Esophagus squamous epithelium (tissue), 5 donors: ENCODE measurements at regions not wholly inside any gene's neighbourhood (a gene's known extent, or its start where the extent isn't known, plus 50 kb on each side); places are given as distances from the start of the nearest gene placed in this dataset.
"Not testable (repeated sequence)": the region's sequence is repeated elsewhere in the genome, so short reads cannot be mapped to it uniquely, and the experiment has no call there.

Experiments
- DNase-seq: peaks from one replicate; lab custom pipeline; 2025; lab: John Stamatoyannopoulos, UW
- H3K27ac ChIP-seq, 4 donors: fragments of 200-600 bp; sonication (generic); one replicate each; pipeline ENCODE4 v1.5.1; 2016 to 2019; ENCODE audit warnings: mild to moderate bottlenecking in 1 of 4
- H3K27me3 ChIP-seq, 4 donors: fragments of 200-600 bp; sonication (generic); 1 replicate in 3 of 4; 2 replicates in 1 of 4; pipeline versions ENCODE4 v1.5.1 to v1.6.0; 2017 to 2021; ENCODE audit warnings: antibody characterized with exemption in 1 of 4
- H3K36me3 ChIP-seq, 3 donors: fragments of 200-600 bp; sonication (generic); one replicate each; pipeline ENCODE4 v1.5.1; 2016 to 2019
- H3K4me1 ChIP-seq, 3 donors: fragments of 200-600 bp; sonication (generic); one replicate each; pipeline ENCODE4 v1.5.1; 2017 to 2019
- H3K4me3 ChIP-seq, 4 donors: fragments of 200-600 bp; sonication (generic); 1 replicate in 3 of 4; 2 replicates in 1 of 4; pipeline ENCODE4 v1.5.1; 2016 to 2019; ENCODE audit warnings: mild to moderate bottlenecking in 2 of 4, moderate library complexity in 1 of 4
- H3K9me3 ChIP-seq, 3 donors: fragments of 200-600 bp; sonication (generic); one replicate each; pipeline ENCODE4 v1.5.1; 2016 to 2019
- POLR2A ChIP-seq, 4 donors: fragments of 450-650 bp; IDR thresholded peaks; one replicate each; pipeline ENCODE4 v1.6.1; 2017; ENCODE audit warnings: antibody characterized with exemption in 4 of 4, mild to moderate bottlenecking in 4 of 4, moderate library complexity in 3 of 4
- WGBS, 2 donors: methylation state at CpG; one replicate each; pipeline ENCODE4 v1.1.5; 2018; 5-methylcytosine and 5-hydroxymethylcytosine counted together
- intact Hi-C: fragments of 100-400 bp; cut with DNase I; formaldehyde crosslinking; loops from one replicate; pipeline ENCODE4 v1.15.0; 2022
- TF ChIP-seq, protein P1 (sequence below), 6 experiments: fragments of 450-650 bp in 4 of 6; fragments of 200-600 bp in 2 of 6; sonication (generic) in 2 of 6; IDR thresholded peaks; one replicate each; pipeline ENCODE4 v1.5.1; 2016 to 2019; ENCODE audit warnings: antibody characterized with exemption in 6 of 6, mild to moderate bottlenecking in 4 of 6, moderate library complexity in 4 of 6
- donor health status: DM: yes; HTN: yes; CAD: no.

DNA sequence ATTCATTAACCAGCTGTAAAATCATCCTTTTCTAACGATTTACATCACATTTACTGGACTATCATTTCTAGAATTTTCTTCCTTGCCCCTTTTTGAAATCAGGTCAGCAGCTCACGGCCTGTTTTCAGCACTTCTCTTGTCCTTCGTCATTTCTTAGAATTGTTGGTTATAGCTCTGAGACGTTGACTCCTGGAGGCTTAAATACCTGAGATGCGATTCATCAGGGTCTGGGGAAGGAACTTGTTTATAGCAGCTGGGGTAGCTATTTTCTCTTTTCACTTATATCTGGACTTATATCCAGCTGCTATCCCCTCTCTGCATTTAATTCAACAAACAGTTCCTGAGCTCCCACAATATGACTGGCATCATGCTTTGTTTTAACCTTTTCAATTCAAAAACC is 338.7 kb upstream of the TNRC6C start:
- H3K4me3 ChIP-seq = no peak overlapping the region
- no peaks in the 10 kb centered on the region for H3K9me3 ChIP-seq
- WGBS, 2 donors = 73% methylated on average over 5 of the region's 5 CpGs
- no peak for DNase-seq
- H3K4me1 ChIP-seq = peaks cover 0 to 23% (median 0%) of the 10 kb centered on the region in 3 donors
- H3K36me3 ChIP-seq = no peaks in the 10 kb centered on the region
- TF ChIP-seq, protein P1, sequence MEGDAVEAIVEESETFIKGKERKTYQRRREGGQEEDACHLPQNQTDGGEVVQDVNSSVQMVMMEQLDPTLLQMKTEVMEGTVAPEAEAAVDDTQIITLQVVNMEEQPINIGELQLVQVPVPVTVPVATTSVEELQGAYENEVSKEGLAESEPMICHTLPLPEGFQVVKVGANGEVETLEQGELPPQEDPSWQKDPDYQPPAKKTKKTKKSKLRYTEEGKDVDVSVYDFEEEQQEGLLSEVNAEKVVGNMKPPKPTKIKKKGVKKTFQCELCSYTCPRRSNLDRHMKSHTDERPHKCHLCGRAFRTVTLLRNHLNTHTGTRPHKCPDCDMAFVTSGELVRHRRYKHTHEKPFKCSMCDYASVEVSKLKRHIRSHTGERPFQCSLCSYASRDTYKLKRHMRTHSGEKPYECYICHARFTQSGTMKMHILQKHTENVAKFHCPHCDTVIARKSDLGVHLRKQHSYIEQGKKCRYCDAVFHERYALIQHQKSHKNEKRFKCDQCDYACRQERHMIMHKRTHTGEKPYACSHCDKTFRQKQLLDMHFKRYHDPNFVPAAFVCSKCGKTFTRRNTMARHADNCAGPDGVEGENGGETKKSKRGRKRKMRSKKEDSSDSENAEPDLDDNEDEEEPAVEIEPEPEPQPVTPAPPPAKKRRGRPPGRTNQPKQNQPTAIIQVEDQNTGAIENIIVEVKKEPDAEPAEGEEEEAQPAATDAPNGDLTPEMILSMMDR (IDR thresholded peaks at IDR 0.05) = no peak
- no peak for TF ChIP-seq POLR2A (IDR thresholded peaks at IDR 0.05)
- peaks cover 0 to 39% (median 0%) of the 10 kb centered on the region in 4 donors for H3K27me3 ChIP-seq
- intact Hi-C loops = no loop called here
- no peak overlapping the region for H3K27ac ChIP-seq

DNA sequence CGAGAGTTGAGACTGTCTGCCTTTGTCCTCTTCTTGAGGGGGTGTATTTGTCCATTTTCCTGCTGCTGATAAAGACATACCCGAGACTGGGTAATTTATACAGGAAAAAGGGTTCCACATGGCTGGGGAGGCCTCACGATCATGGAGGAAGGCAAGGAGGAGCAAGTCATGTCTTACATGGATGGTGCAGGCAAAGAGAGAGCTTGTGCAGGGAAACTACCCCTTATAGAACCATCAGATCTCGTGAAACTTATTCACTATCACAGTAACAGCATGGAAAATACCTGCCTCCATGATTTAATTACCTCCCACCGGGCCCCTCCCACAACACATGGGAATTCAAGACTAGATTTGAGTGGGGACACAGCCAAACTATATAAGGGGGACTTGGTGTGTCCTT is 338.2 kb upstream of the TNRC6C start:
- intact Hi-C loops = no loop called here
- Histone ChIP-seq H3K27ac (no peak overlapping the region), H3K36me3 (no peaks in the 10 kb centered on the region), H3K9me3 (no peaks in the 10 kb centered on the region), H3K4me3 (no peak overlapping the region), H3K4me1 (peaks cover 0 to 20% (median 0%) of the 10 kb centered on the region in 3 donors), H3K27me3 (peaks cover 0 to 37% (median 0%) of the 10 kb centered on the region in 4 donors)
- no peak for TF ChIP-seq POLR2A (IDR thresholded peaks at IDR 0.05)
- TF ChIP-seq, protein P1 (IDR thresholded peaks at IDR 0.05) = no peak
- 62 to 70% methylated on average over 5 of the region's 5 CpGs for WGBS, 2 donors
- DNase-seq = no peak

DNA sequence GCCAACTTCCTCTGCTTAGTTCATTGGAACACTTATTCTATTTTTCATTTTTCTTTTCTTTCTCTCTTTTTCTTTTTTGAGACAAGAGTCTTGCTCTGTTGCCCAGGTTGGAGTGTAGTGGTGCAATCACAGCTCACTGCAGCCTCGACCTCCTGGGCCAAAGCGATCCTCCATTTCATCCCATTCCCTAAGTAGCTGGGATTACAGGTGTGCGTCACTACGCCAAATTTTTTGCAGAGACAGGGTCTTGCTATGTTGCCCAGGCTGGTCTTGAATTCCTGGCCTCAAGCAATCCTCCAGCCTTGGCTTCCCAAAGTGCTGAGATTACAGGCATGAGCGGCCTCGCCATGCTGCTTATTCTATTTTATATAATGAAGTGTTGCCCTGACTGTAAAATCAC is 336.4 kb upstream of the TNRC6C start:
- H3K4me3 ChIP-seq, H3K9me3 ChIP-seq, intact Hi-C loops, H3K27ac ChIP-seq, DNase-seq, H3K36me3 ChIP-seq, H3K4me1 ChIP-seq: not testable (repeated sequence)
- peaks cover 0 to 28% (median 0%) of the 10 kb centered on the region in 4 donors for H3K27me3 ChIP-seq
- 60 to 67% methylated on average over 6 of the region's 6 CpGs for WGBS, 2 donors

DNA sequence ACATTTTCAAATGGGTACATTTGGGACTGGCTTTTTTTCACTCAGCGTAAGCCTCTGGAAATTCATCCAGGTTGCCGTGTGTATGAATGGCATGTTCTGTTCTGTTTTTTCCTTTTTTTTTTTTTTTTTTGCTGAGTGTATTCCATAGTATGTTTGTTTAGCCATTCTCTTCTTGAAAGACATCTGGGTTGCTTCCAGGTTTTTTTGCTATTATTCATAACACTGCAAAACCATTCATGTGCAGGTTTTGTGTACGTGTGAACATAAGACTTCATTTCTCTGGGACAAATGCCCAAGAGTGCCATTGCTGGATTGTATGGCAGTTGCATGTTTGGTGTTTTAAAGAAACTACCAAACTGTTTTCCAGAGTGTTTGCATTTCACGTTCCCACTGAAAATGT is 335.9 kb upstream of the TNRC6C start:
- 37 to 38% methylated on average over 4 of the region's 4 CpGs for WGBS, 2 donors
- H3K4me1 ChIP-seq = peaks cover 0 to 7% (median 0%) of the 10 kb centered on the region in 3 donors
- no peak for DNase-seq
- no peak overlapping the region for H3K4me3 ChIP-seq
- intact Hi-C loops = no loop called here
- TF ChIP-seq, protein P1 (IDR thresholded peaks at IDR 0.05) = no peak
- no peak for TF ChIP-seq POLR2A (IDR thresholded peaks at IDR 0.05)
- H3K9me3 ChIP-seq = peaks cover 0 to 9% (median 0%) of the 10 kb centered on the region in 3 donors
- no peak overlapping the region for H3K27ac ChIP-seq
- no peaks in the 10 kb centered on the region for H3K36me3 ChIP-seq
- H3K27me3 ChIP-seq = peaks cover 0 to 31% (median 0%) of the 10 kb centered on the region in 4 donors

DNA sequence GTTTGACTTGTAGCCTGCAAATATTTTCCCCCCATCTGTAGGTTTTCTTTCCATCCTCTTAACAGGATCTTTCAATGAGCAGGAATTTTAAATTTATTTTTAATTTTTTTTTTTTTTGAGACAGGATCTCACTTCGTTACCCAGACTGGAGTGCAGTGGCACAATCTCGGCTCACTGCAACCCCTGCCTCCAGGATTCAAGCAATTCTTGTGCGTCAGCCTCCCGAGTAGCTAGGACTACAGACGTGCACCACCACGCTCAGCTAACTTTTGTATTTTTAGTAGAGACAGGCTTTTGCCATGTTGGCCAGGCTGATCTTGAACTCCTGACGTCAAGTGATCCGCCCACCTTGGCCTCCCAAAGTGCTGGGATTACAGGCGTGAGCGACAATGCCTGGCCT is 335.2 kb upstream of the TNRC6C start:
- 88 to 90% methylated on average over 10 of the region's 10 CpGs for WGBS, 2 donors
- peaks cover 0 to 12% (median 0%) of the 10 kb centered on the region in 3 donors for H3K9me3 ChIP-seq
- DNase-seq, H3K4me1 ChIP-seq, H3K4me3 ChIP-seq, intact Hi-C loops, H3K36me3 ChIP-seq, H3K27ac ChIP-seq: not testable (repeated sequence)
- peaks cover 0 to 33% (median 0%) of the 10 kb centered on the region in 4 donors for H3K27me3 ChIP-seq

DNA sequence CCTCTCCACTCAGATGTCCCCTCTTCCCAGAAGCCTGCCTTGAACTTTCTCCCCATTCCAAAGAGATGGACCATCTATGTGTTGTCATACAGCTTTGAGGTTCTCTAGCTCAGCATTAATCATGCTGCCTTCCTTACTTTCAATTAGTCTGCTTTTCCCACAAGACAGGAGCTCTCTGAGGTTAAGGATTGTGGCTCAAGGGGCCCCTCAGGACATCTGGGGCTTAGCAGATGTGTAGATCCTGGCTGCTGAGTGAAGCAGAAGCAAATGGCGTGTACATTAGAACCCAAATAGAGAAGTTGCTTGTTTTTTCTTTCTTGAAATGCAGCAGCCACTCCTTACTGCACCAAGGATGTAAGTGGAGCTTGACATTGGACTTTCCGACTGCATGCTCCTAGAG is 330.5 kb upstream of the TNRC6C start:
- TF ChIP-seq, protein P1 (IDR thresholded peaks at IDR 0.05) = no peak

DNA sequence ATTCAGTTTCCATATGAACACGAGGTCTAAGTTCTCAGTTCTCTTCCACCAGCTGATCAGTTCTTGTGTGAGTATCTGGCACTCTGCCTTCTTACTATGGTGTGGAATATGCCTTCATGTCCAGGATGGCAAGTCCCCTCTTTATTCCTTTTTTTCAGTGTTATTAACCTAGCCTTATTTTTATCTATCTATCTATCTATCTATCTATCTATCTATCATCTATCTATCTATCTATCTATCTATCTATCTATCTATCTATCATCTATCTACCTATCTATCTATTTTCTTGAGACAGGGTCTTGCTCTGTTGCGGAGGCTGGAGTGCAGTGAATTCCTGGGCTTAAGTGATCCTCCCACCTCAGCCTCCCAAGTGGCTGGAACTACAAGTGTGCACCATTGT is 329.2 kb upstream of the TNRC6C start:
- intact Hi-C loops, H3K4me1 ChIP-seq, H3K36me3 ChIP-seq, H3K27ac ChIP-seq, DNase-seq, H3K4me3 ChIP-seq: not testable (repeated sequence)
- peaks cover 0 to 24% (median 0%) of the 10 kb centered on the region in 4 donors for H3K27me3 ChIP-seq
- H3K9me3 ChIP-seq = peaks cover 0 to 12% (median 0%) of the 10 kb centered on the region in 3 donors
- 73 to 74% methylated on average over 2 of the region's 2 CpGs for WGBS, 2 donors

More for the DNA sequence above, 330.5 kb upstream of the TNRC6C start:
- peaks cover 0 to 24% (median 0%) of the 10 kb centered on the region in 4 donors for H3K27me3 ChIP-seq
- no peak overlapping the region for H3K4me3 ChIP-seq
- intact Hi-C loops = no loop called here
- peaks cover 0 to 12% (median 0%) of the 10 kb centered on the region in 3 donors for H3K9me3 ChIP-seq
- 86 to 100% methylated on average over 2 of the region's 2 CpGs for WGBS, 2 donors
- H3K4me1 ChIP-seq = no peaks in the 10 kb centered on the region
- H3K36me3 ChIP-seq = no peaks in the 10 kb centered on the region
- no peak overlapping the region for H3K27ac ChIP-seq
- no peak for DNase-seq
